ENCODE measurements at regions not wholly inside any gene's neighbourhood (a gene's known extent, or its start where the extent isn't known, plus 50 kb on each side); places are given as distances from the start of the nearest gene placed in this dataset.

DNA sequence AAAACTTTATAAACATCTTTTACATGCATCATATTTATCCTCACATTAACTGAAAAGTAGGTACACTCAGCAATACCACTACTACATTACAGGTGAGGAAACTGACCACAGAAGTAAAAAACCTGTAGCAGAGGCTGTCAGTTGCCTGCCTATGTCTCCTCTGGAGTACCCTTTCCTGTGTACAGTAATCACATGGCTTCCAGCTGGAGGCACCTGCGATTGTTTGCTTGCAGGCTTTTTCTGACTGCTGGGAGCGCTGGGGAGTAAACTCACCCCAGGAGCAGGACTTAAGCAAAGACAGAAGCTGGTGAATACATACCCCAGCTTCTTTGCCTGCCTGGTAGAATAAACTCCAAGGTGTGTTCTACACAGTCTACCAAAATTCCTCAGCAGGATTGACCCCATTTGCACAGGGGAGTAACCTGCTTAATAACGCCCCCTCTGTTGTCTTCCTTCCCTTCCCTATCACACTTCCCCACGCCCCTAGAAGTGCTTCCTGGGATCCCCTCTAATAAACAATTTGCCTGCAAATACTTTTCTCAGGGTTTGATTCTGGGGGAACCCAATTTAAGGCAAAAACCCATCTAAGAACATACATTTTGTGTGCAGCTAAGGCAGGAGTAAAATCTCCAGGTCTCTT, 138.9 kb downstream of the PTH2R start:
- no peak for DNase-seq (ENCODE audit: insufficient read length, low spot score)

DNA sequence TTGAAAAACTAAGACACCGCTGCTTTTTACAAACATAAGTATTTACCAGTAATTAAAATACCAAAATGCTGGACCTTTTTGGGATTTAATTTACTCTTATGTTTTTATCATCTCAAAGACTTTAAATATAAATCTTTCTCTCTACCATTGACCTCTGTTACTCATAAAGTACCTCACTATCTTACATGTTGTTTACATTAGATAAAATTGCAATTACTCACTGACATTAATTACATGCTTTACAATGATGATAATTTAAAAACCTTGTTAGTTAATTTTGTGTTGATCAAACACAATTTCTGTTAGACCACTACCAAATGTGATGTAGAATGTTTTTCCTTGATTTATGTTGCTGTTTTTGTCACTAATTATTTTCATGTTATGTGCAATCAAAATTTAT, 139.5 kb downstream of the PTH2R start:
- DNase-seq (ENCODE audit: insufficient read length, low spot score) (no peak), FAIRE-seq (no peak)

More for the DNA sequence above, 138.9 kb downstream of the PTH2R start:
- FAIRE-seq = no peak

DNA sequence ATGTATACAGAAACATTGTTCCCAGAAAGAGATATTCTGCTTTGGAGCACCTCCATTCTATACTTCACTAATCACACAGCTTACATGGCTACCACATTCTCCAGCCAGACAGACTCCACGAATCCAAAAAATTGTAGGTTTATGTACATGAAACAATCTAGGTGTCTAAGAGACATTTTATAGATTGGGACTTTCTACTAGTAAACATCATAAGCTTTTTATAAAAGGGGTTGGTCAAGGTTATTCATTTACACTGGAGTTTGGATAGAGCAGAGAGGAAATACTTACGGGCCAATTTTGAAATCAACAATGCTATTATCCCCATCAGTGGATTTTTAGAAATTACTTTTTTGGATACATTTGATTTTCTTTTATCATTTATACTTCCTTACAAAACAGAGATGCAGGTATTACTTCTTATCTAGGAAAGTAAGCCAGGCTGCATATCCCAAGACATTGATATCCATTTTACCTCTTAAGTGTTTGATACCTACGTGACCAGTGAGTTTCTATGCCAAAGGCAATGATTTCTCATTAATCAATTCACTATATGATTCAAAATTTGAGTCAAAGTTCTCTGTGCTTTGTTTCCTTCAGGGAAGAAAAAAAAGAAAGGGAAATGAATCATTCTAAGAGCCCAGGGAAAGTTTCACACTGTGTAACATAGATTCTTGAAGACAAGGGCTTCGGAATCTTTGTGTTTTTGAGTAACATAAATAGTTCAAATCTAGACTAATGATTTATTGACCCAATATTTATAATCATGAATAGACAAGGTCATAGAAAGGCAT, 140.5 kb downstream of the PTH2R start:
- no peak for FAIRE-seq
- no peak for DNase-seq (ENCODE audit: insufficient read length, low spot score)

DNA sequence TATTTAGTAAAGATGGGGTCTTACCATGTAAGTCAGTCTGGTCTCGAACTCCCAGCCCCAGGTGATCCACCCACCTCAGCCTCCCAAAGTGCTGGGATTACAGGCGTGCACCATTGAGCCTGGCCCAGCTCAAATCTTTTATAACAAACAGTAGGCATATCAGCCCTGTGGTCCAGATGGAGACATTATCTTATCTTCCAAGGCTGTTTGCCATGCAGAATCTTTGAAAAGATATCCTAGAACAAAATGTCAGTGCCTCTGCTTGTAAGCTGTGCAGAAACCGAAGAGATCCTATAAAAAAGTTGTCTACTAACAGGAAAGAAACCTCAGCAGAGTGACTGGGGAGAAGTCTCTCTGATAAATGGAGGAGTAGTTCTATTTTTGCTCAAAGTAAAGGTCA, 142.1 kb downstream of the PTH2R start:
- FAIRE-seq (no peak), DNase-seq (ENCODE audit: insufficient read length, low spot score) (no peak)

DNA sequence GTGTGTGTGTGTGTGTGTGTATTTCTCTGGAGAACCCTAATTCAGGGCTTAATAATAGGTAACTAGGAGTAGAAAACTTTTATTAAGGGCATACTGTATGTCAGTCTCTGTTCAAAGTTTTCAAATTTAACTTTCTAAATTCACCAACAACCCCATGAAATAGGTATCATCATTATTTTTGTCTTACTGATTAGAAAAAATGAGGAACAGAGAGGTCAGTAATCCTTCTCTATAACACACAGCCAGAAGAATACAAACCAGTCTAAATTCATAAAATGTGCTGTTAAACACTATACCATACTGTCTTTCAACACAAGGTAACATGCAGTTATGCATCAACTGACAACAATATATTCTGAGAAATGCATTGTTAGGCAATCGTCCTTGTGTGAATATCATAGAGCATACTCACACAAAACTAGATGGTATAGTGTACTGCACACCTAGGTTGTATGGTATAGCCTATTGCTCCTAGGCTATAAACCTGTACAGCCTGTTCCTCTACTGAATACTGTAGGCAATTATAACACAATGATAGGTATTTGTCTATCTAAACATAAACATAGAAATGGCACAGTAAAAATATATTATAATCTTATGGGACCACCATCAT, 143.1 kb downstream of the PTH2R start:
- FAIRE-seq (no peak), DNase-seq (ENCODE audit: insufficient read length, low spot score) (no peak)

DNA sequence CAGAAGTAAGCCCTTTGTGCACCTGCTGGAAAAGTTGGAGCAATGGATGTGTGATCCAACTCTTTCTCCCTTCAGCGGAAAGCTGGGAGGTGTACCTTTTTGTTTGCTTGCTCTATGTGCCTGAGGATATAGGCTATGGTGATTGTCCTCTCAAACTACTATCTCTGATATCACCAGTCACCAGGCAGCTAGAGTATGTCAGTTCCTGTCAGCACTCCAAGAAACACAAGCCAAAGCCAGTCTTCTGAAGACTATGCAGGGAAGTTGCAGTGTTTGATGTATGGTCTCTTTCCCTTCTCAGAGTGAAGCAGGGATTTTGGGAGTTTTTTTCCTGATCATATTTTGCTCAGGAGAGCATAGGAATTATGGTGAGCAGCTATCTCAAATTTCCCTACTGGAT, 146.4 kb downstream of the PTH2R start:
- DNase-seq (ENCODE audit: insufficient read length, low spot score) (no peak), FAIRE-seq (no peak)

DNA sequence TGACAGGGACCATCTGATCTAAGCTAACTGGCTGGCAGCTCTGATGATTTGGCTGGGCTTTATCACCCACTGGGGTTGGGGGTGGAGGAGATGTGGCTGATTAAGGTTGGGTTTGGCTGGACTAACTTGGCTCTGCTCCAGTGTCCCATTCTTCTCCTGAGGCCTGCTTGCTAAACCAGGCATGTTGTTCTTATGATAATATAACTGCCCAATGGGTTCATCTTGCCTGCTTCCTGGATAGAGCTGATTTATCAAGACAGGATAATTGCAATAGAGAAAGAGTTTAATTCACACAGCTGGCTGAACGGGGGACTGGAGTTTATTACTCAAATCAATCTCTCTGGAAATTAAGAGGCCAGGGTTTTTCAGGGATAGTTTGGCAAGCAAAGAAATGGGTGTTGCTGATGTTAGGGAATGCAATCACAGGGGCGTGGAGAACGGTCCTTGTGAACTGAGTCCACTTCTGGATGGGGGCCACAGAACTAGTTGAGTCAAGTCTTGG, 150.4 kb downstream of the PTH2R start:
- DNase-seq (ENCODE audit: insufficient read length, low spot score) (no peak), FAIRE-seq (no peak)

DNA sequence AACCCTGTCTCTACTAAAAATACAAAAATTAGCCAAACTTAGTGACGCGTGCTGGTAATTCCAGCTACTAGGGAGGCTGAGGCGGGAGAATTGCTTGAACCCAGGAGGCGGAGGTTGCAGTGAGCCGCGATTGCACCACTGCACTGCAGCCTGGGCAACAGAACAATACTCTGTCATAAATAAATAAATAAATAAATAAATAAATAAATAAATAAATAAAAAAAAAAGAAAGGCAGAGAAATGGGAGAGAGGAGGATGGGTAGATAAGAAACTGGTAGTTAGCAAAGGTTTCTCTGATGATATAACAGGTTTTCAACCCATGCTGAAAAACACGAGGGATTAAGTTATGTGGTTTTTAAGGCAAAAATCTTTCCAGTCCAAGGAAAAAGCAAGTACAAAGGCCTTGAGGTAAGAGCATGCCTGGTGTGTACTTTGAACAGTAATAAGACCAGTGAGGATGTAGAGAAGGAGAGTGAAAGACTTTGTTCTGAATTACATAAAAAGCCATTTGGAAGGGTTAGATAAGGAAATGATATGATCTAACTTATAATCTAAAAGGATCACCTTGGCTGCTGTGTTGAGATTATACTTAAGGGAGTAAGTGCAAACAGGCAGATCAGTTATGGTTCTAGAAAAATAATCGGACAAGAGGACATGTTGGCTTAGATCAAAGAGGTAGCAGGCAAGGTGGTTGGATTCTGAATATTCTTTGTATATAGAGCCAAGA, 159.3 kb downstream of the PTH2R start:
- DNase-seq (ENCODE audit: insufficient read length, low spot score) (no peak), FAIRE-seq (no peak)

DNA sequence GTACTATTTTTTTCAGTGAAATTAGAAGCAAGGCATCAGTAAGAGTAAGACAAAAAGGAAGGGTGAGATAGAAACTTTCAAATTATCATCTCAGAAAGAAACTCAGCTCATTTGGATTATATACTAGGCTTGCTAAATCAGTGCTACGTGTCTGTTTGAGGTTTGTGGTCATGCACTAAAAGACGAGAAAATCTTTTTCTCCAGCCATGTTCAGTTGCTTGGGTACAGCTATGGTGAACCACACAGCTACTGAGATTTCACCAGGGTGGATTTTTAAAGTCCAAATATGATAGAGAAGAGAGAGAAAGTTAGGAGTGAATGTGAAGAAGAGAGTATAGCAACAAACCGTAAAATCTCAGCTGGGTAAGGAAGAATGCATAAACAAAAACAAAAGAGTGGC, 161.6 kb downstream of the PTH2R start:
- FAIRE-seq (no peak), DNase-seq (ENCODE audit: insufficient read length, low spot score) (no peak)

DNA sequence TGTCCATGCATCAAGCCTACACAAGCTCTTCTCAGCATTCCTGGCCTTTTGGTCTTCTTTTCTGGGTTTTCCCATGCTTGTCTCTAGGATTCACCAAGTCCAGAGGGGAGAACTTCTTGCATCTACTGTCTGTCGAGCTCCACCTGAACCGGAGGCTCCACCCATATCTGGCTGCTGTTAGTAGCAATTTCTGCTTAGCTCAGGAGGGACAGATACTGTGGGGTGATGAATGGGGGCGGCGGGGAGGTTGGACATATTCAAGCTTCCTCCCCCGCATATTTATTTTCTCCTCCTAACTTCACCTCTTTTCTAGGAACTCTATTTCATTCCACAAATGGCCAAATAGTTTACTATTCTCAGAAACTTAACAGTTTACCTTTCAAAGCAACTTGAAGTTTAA, 163.5 kb downstream of the PTH2R start:
- DNase-seq (ENCODE audit: insufficient read length, low spot score) (no peak), FAIRE-seq (no peak)

DNA sequence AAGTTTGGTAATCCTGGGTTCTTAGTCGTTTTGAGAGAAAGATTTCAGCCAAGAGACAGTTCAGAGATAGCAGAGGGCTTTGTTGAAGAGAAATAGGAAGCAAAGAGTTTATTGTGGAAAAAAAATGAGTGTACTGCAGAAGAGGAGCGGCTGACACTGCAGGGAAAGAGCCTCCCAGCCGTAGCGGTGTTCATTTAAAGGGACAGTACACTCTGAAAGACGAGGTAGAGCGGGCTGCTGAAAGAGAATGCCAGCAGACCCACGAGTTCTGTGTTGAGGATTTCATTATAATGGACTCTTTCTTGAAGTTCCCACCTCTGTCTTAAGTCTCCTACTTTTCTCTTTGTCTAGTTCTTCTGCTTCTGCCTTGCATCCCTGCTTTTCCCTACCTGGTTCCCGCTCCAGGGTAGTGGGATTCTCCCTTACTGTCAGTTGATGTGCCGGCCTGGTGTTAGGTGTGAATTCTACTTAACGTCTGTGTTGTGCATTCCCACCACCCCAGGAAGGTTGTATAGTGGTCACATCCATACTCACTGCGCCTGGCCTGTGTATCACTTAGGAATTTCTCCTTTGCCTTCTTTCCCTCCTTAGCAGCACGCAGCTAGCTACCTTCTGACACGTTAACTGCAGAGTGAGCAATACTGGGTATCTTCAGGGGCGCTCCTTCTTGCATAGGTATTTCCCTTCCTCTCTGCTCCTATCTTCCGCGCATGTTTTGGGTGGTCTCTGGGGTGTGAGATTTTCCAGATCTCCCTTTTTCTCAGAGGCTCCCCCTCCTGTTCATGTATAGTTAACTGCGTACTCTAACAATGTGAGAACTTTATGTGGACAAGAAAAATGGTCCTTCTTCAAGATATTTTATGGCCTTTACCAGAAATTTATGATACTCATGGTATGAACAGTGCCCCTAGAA, 164.5 kb downstream of the PTH2R start:
- FAIRE-seq = no peak
- no peak for DNase-seq (ENCODE audit: insufficient read length, low spot score)

DNA sequence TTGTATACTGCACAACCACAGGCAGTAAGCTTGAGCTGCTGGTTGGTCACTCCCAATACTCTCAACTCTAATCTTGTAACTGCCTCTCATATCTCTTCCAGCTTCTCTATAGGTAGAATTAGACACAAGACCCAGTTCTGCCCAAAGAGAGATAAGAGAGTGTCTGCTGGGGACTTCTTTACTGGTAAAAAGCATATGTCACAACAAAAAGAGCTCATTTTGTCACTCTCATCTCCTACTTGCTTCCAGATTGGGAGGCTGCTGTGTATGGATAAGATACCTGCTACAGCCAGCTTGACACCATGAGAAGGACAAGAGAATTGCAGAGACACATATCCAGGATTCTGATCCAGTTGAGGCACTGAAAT, 165.2 kb downstream of the PTH2R start:
- FAIRE-seq (no peak), DNase-seq (ENCODE audit: insufficient read length, low spot score) (no peak)

DNA sequence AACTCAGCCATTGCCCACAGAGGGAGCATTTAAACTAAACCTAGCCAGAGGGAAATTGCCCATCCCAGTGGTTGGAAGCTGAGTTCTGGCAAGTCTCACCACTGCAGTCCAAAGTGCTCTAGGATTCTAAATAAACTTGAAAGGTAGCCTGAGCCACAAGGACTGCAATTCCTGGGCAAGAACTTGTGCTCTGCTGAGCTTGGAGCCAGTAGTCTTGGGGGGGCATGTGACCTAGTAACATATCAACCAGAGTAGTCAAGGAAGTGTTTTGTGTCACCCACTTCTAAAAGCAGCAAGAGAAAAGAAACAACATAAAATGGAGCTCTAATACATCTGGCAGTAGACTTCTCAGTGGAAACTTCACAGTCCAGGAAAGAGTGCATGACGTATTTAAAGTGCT, 167.0 kb downstream of the PTH2R start:
- DNase-seq (ENCODE audit: insufficient read length, low spot score) (no peak), FAIRE-seq (no peak)

DNA sequence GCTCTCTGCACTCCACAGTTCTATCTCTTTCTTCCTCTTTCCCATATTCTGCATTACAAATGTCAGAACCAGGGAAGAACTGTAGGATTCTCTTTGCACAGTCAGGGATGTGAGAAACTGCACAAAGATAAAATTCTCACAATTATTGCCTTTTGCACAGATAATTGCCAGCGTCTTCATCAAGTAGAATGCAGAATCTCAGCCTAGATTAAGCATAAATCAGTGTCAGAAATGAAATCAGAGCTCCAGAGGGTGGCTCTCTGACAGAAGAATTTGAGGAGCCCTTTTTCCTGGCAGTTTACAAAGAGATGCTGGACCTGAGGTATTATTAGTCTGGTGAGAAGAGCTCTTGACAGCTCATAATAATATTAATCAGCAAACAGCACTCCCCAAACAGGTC, 173.1 kb downstream of the PTH2R start:
- no peak for FAIRE-seq

DNA sequence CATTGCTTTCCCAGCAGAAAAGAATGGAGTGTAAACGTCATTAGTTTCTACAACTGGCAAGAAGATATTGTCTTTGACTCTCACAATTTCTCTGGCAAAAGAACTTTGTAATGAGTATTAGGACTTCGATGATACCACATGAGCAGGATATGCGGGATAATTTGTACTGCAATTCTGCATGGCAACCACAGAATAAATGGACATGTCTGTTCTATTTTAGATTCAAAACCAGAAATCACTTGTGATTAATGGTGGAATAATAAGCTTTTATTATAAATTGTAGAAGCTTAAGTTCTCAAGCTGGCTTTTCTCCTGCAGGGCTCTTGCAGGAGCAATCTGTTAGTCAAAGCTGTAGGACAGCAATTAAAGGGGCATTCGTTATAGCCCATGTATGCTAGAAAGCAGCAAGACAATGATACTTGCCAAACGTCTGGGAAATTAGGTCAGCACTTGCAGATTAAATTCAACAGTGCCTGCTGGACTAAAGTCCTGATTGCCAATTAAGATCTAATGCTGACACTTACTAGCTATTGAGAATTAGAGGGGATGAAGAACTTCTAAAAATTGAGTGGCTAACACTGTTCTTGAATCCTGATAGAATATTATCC, 177.9 kb downstream of the PTH2R start:
- FAIRE-seq (no peak), DNase-seq (ENCODE audit: insufficient read length, low spot score) (no peak)

More for the DNA sequence above, 173.1 kb downstream of the PTH2R start:
- DNase-seq (ENCODE audit: insufficient read length, low spot score) = no peak

DNA sequence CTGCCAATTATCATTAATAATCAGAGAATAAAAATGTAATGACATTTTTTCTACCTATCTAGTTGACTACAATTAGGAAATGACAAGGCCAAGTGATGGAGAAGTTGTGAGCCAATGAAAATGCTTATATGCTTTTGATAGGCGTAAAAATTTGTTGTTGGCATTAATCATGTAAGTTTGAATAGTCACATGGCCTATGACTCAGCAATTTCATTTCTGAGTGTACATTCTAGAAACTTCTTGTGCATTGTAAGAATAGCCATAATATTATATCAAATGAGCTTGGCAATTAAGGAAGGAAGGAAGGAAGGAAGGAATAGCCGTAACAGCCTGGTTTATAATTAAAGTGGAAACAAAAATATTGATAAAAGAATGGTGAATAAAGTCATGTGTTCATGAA, 179.9 kb downstream of the PTH2R start:
- FAIRE-seq (no peak), DNase-seq (ENCODE audit: insufficient read length, low spot score) (no peak)

DNA sequence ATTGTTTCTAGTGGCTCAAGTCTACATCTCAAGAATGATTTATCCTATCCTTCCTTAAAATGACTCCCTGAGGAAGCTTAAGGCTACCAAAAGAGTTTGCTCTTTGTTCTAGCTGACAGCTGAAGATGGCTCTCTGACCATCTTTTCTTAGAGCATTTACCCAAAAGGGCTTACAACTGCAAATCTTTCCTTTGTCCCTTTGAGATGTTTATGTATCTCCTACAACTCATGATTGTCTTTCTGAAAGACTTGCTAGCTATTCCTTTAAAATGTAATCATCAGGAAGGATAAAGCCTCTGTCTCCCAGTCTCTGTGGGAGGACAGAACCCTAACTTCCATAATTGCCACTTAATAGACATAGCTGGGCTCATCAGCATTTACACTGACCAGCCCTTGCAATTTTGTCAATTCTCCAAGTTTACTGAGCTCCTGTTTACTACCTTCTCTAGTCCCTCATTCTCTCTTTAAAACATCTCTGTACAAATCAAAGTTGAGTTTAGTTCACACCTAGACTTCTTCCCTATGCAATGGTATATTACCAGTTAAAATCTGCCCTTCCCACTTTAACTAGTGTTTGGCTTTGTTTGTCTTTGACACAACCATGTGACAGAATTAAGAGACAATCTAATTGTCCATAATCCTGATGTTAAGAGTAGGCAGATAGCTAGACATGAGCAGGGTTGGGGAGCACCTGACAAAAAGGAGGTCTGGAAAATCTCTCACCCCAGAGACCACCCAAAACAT, 188.2 kb downstream of the PTH2R start:
- no peak for DNase-seq (ENCODE audit: insufficient read length, low spot score)
- no peak for FAIRE-seq

DNA sequence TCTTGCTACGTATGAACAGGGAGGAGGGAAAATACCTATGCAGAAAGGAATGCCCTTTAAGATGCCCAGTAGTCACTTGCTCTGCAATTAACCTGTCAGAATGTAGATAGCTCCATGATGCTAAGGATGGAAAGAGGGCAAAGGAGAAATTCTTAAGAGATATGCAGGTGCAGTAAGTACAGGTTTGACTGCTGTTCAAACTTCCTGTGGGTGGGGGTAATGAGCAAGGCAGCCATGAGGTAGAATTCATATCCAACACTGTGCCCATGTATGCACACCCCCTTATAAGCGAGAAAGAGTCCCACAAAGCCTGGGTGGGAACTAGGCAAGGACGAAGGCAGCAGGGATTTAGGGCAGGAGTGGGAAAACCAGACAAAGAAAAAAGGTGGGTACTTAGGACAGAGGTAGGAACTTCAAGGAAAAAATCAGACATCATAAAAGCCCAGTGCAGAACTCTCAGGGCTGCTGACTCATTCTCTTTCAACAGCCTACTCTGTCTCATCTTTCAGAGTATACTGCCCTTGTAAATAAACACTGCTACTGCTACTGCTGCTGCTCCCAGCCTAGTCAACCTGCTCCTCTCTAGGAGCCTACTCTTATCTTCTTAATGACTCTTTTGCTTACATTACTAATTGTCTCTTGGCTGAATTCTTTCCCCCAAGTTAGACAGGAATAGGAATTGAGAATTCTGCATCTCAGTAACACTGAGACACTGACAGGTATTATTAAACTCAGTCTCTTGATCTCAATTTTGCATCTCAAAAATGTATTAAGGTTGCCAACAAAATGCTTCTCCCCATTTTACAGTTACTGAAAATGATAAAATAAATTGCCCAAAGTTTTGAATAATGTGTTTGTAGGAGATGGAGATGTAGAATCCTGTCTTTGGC, 189.0 kb downstream of the PTH2R start:
- FAIRE-seq = no peak
- no peak for DNase-seq (ENCODE audit: insufficient read length, low spot score)

Measured in GM19239 (cell line).